ENCODE measurements at regions not wholly inside any gene's neighbourhood (a gene's known extent, or its start where the extent isn't known, plus 50 kb on each side); places are given as distances from the start of the nearest gene placed in this dataset.

DNA sequence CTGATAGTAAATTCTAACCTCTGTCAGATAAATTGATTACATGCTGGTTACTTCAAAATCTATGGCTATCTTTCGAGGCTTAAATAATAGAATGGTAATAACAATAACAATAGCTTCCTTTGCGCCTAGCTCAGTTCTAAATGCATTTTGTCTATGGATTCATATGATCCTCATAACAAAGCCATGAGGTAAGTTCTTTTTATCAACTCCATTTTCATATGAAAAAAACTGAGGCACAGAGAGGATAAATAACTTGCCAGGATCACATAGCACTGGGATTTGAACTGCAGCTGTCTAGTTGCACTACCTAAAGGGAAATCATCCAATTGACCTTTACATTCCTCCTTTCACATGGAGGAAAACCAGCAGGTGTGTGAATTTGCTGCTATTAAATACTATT lies 108.6 kb upstream of the ARX start:
- intact Hi-C loops (cut with micrococcal nuclease; ENCODE audit: unreplicated experiment) = no loop called here

DNA sequence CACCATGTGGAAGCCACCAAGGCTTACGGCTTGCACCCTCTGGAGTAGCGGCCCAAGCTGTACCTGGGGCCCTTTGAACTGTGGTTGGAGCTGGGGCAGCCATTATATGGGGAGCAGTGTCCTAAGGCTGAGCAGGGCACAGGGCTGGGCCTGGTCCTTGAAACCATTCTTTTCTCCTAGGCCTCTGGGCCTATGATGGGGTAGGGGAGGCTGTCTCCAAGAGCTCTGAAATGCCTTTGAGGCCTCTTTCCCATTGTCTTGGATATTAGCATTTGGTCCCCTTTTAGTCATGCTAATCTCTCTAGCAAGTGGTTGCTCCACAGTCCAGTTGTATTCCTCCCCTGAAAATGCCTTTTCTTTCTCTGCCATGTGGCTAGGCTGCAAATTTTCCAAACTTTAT lies 96.4 kb upstream of the ARX start:
- H3K9me3 ChIP-seq = no peaks in the 10 kb centered on the region
- DNase-seq = no peak
- no peaks in the 10 kb centered on the region for H3K36me3 ChIP-seq (ENCODE audit: control insufficient read depth, insufficient read depth, low read length)
- TF ChIP-seq, protein P1, sequence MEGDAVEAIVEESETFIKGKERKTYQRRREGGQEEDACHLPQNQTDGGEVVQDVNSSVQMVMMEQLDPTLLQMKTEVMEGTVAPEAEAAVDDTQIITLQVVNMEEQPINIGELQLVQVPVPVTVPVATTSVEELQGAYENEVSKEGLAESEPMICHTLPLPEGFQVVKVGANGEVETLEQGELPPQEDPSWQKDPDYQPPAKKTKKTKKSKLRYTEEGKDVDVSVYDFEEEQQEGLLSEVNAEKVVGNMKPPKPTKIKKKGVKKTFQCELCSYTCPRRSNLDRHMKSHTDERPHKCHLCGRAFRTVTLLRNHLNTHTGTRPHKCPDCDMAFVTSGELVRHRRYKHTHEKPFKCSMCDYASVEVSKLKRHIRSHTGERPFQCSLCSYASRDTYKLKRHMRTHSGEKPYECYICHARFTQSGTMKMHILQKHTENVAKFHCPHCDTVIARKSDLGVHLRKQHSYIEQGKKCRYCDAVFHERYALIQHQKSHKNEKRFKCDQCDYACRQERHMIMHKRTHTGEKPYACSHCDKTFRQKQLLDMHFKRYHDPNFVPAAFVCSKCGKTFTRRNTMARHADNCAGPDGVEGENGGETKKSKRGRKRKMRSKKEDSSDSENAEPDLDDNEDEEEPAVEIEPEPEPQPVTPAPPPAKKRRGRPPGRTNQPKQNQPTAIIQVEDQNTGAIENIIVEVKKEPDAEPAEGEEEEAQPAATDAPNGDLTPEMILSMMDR (IDR thresholded peaks at IDR 0.05; ENCODE audit: insufficient read depth in 1 of 2, low read depth in 1 of 2, low read length in 1 of 2, severe bottlenecking in 1 of 2, unreplicated experiment in 1 of 2) = no peak
- Mint-ChIP-seq H3K27me3 (ENCODE audit: insufficient read depth, unreplicated experiment) (peaks cover 2% of the 10 kb centered on the region), H3K4me1 (ENCODE audit: low read depth, unreplicated experiment) (no peaks in the 10 kb centered on the region), H3K36me3 (ENCODE audit: insufficient read depth, unreplicated experiment) (no peaks in the 10 kb centered on the region), H3K27ac (ENCODE audit: unreplicated experiment) (no peak overlapping the region), H3K9me3 (ENCODE audit: unreplicated experiment) (no peaks in the 10 kb centered on the region), H3K4me3 (ENCODE audit: unreplicated experiment) (no peak overlapping the region)
- H3K27me3 ChIP-seq (replicated peaks; ENCODE audit: control insufficient read depth, insufficient read depth, low read length) = no peaks in the 10 kb centered on the region
- H3K4me1 ChIP-seq = no peaks in the 10 kb centered on the region
- no TSS peak for BruUV-seq (replicated peaks)
- CTCF ChIA-PET = no interaction called here
- H3K4me3 ChIP-seq (ENCODE audit: low read depth, low read length) = no peak overlapping the region
- intact Hi-C loops (cut with micrococcal nuclease; ENCODE audit: unreplicated experiment) = no loop called here
- POLR2A ChIA-PET = no interaction called here

More for the DNA sequence above, 108.6 kb upstream of the ARX start:
- Mint-ChIP-seq H3K4me3 (ENCODE audit: unreplicated experiment) (no peak overlapping the region), H3K27me3 (ENCODE audit: insufficient read depth, unreplicated experiment) (peaks cover 7% of the 10 kb centered on the region), H3K4me1 (ENCODE audit: low read depth, unreplicated experiment) (no peaks in the 10 kb centered on the region), H3K9me3 (ENCODE audit: unreplicated experiment) (no peaks in the 10 kb centered on the region), H3K36me3 (ENCODE audit: insufficient read depth, unreplicated experiment) (no peaks in the 10 kb centered on the region), H3K27ac (ENCODE audit: unreplicated experiment) (no peak overlapping the region)
- TF ChIP-seq, protein P1 (IDR thresholded peaks at IDR 0.05; ENCODE audit: insufficient read depth in 1 of 2, low read depth in 1 of 2, low read length in 1 of 2, severe bottlenecking in 1 of 2, unreplicated experiment in 1 of 2) = no peak
- Histone ChIP-seq H3K36me3 (ENCODE audit: control insufficient read depth, insufficient read depth, low read length) (no peaks in the 10 kb centered on the region), H3K4me1 (no peaks in the 10 kb centered on the region), H3K4me3 (ENCODE audit: low read depth, low read length) (no peak overlapping the region), H3K27me3 (replicated peaks; ENCODE audit: control insufficient read depth, insufficient read depth, low read length) (no peaks in the 10 kb centered on the region), H3K9me3 (no peaks in the 10 kb centered on the region)
- CTCF ChIA-PET = no interaction called here
- no TSS peak for BruUV-seq (replicated peaks)
- POLR2A ChIA-PET = no interaction called here
- DNase-seq = no peak

DNA sequence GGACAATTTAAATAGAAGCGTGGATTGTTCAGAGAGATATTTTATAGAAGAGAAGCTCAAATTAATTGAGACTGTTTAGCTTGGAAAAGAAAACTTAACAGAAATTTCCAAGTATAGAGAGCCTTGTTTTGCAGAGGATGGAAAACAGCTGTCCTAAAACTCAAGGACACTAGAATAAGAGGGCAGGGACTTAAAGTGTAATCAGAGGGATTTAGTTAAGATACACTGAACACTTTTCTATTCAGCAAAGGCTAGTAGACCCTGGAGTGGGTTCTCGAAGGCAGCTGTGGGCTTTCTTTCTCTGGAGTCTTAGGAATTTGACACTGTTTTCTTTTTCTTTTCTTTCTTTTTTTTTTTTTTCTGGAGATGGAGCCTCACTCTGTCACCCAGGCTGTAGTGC lies 92.7 kb upstream of the ARX start:
- H3K27me3 ChIP-seq (replicated peaks; ENCODE audit: control insufficient read depth, insufficient read depth, low read length) = no peaks in the 10 kb centered on the region
- no peaks in the 10 kb centered on the region for H3K36me3 Mint-ChIP-seq (ENCODE audit: insufficient read depth, unreplicated experiment)
- H3K27ac Mint-ChIP-seq (ENCODE audit: unreplicated experiment) = no peak overlapping the region
- no peaks in the 10 kb centered on the region for H3K27me3 Mint-ChIP-seq (ENCODE audit: insufficient read depth, unreplicated experiment)
- no peaks in the 10 kb centered on the region for H3K9me3 Mint-ChIP-seq (ENCODE audit: unreplicated experiment)
- TF ChIP-seq, protein P1 (IDR thresholded peaks at IDR 0.05; ENCODE audit: insufficient read depth in 1 of 2, low read depth in 1 of 2, low read length in 1 of 2, severe bottlenecking in 1 of 2, unreplicated experiment in 1 of 2) = no peak
- ChIA-PET CTCF (no interaction called here), POLR2A (no interaction called here)
- no peak for DNase-seq
- H3K4me1 ChIP-seq = no peaks in the 10 kb centered on the region
- H3K4me3 Mint-ChIP-seq (ENCODE audit: unreplicated experiment) = no peak overlapping the region
- no peaks in the 10 kb centered on the region for H3K4me1 Mint-ChIP-seq (ENCODE audit: low read depth, unreplicated experiment)
- H3K9me3 ChIP-seq = no peaks in the 10 kb centered on the region
- BruUV-seq (replicated peaks) = no TSS peak
- no peak overlapping the region for H3K4me3 ChIP-seq (ENCODE audit: low read depth, low read length)
- no peaks in the 10 kb centered on the region for H3K36me3 ChIP-seq (ENCODE audit: control insufficient read depth, insufficient read depth, low read length)
- intact Hi-C loops (cut with micrococcal nuclease; ENCODE audit: unreplicated experiment) = no loop called here
